Dedifferentiated amniotic fluid mesenchymal stem cell (primary cell): ENCODE measurements at regions not wholly inside any gene's neighbourhood (a gene's known extent, or its start where the extent isn't known, plus 50 kb on each side); places are given as distances from the start of the nearest gene placed in this dataset.

Source experiments
- DNase-seq: peaks from one replicate; pipeline ENCODE4 v3.0.0-alpha.2; 2016; ENCODE audit errors: extremely low spot score

DNA sequence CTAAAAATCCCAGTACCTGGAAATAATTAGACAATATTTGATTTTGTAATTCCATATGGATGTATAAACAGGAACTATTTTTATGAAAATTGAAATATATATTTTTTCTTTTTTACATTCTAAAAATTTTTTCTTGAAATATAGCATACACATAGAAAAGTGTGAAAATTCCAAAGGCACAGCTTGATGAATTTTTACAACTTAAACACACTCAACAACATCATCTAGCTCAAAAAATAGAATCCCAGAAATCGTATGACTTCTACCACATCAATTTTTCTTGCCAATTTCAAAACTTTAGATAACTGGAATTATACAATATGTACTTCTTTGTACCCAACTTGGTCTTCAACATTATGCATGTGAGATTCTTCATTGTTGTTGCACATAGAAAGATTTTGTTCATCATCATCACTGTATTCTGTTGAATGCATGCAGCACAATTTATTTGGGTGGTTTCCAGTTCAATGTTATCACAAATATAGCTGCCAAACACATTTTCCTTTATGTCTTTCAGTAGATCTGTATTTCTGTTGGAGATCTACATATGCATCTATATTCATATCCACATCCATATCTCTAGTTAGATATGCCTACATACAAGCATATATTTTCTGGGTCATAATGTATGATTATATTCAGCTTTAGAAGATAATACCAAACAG, 340.7 kb upstream of the SLIT2 start:
- no peak for DNase-seq

DNA sequence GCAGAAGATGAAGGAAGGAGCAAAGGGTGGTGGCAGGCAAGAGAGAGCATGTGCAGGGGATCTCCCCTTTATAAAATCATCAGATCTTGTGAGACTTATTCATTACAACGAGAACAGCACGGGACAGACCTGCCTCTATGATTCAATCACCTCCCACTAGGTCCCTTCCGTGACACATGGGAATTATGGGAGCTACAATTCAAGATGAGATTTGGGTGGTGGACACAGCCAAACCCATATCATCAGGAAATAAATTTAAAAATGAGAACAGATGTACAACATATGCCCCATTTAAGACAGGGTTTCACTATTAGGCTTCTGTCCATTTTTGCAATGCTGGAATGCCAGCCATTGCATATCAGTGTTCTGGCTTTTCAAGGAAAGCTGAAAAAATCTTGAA, 346.7 kb upstream of the SLIT2 start:
- no peak for DNase-seq

DNA sequence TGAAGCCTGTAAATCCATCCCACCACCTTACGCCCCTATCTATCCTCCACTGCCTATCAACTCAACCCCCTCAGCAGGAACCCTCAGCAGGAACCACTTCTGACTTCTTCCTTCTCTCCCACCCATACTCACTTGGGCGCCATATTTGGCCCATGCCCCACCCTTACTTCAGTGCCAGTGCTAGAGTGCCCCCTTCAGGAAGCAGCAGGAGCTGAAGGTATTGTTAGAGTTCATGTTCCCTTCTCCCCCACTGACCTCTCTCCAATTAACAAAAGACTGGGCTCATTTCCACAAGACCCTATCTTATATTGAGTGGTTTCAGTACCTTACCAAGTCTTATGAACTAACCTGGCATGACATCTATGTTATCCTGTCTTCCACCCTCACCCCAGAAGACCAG, 363.1 kb upstream of the SLIT2 start:
- no peak for DNase-seq

DNA sequence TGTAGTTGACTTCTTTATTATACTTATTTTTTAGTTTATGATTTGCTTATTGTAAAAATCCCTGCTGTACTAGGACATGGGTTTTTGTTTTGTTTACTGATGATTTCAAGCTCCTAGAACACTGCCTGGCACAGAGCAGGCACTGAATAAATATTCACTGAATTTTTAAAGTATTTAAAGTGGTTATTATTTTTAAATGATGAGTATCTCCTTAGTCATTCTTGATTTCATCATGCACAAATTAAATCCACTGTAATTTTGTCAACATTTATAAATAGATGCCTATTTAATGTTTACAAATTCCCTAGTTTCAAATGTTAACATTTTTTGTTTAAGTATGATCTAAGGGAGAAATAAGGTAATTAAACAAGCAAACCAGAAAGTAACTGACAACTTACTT, 367.9 kb upstream of the SLIT2 start:
- DNase-seq = no peak

DNA sequence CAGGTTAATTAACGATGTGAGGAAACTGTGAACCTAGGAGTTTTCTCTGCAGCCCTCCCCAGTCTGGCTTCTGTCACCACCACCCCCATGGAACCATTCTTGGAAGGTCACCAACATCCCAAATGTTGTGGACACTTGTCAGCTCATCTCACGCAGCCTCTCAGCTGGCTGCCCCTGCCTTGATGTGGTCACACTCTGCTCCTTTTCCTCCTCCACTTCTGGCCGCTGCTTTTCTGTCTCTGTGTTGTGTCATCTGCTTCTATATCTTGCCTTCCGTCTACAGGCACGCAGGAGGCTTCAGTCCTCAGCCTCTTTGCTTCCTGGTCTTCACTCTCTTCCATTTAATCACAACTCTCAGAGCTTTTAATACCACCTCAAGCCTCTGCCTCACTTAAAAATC, 371.5 kb upstream of the SLIT2 start:
- DNase-seq = no peak

DNA sequence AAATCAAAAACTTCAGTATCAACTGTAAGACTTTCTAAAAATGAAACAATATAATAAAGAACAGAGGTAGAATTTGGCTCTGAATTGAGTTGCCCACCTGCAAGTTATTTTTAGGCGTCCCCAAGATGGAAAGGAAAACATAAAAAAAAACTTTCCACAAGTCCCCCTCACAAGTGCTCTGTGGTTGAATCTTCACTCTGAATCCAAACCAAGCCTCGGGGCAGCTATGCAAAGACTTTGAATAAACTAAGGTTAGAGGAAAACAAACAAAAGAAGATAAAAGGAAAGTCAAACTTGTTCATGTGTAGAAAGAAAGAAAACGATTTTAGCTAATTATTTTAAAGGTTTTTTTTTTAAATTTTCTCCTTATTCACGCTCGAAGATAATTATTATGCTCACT, 372.4 kb upstream of the SLIT2 start:
- no peak for DNase-seq

DNA sequence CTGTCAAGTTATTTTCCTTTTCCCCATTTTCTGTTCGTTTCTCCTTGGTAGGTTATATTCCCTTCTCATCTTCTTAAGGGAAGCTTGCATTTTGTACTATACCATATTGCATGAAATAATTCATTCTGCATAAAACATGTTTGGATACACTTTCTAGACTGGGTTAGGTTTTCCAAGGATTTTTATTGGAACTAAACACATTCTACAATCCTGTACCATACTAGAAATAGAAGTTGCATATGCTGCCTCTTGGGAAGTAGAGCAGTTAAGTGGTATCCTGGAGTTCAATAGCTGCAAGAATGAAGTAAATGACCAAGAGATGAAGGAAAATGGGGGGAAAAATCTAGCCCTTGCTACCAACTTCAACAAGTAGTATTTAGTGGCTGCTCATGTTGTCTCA, 393.7 kb upstream of the SLIT2 start:
- DNase-seq = no peak

DNA sequence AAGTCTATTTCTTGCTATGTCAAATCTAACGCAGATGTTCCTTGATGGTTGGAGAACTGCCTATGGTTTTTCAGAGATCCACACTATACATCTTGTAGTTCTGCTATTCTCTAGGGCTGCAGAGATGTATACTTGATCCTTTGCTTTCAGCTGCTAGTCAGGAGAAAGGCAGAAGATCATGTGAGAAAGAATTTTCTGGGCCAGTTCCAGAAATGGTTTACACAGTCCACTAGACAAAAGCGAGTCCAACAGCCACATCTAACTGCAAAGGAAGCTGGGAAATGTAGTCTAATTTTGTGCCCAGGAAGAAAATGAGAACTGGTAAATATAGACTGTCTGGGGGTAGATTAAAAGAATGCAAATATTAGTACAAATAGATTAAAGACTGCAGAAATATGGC, 394.3 kb upstream of the SLIT2 start:
- DNase-seq = no peak

DNA sequence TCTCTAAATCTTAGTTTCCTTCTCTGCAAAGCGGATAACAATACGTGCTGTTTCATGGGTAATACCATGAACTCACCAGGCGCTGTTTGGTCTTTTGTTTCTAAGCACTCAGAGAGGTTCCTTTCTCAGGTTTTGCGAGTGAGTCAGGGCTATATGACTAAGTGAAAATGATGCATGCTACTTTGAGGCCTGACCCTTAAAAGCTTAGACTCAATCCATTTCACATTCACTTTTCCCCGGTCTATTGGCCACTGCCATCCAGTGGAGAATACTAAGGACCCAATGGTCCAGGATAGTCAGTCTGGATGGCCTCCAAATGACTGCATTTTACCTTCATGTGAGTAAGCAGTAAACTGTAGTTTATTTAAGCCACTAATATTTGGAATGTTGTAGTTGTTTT, 400.8 kb upstream of the SLIT2 start:
- DNase-seq = peak; percentile 40

DNA sequence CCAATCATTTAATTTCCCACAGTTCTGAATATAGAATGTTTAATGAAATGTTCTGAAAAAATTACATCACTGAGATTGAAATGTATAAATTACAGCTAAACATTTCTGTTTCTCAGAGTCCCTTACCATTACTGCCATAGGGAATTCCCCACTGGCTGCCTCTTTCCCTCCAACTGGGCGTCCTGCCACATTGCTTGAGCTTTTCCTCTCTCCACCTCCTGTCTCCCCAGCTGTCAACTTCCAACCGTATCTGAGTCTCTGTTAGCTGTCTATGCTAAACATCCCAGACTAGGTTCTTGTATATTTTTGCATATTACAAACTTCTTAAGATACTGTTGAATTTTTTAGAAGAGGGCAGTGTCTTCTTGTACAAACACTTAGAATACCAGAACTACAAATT, 407.3 kb upstream of the SLIT2 start:
- DNase-seq = no peak

DNA sequence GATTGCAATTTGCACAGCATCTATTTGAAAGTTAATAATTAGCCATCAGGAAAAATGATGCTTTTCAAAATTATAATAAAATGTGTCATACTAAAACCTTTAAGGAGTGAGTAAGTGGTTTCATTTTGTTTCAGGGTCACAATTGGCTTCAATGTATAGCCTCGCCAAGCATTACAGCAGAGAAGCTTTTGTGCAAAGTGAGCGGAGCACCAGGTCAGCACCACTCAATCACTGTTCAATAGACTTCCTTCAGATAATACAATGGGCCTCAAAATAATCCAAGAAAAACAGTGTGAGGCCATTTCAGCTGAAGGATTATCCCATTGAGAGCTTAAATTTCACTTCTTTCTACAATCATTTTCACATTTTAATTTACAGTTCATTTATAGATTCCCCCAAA, 409.2 kb upstream of the SLIT2 start:
- no peak for DNase-seq

DNA sequence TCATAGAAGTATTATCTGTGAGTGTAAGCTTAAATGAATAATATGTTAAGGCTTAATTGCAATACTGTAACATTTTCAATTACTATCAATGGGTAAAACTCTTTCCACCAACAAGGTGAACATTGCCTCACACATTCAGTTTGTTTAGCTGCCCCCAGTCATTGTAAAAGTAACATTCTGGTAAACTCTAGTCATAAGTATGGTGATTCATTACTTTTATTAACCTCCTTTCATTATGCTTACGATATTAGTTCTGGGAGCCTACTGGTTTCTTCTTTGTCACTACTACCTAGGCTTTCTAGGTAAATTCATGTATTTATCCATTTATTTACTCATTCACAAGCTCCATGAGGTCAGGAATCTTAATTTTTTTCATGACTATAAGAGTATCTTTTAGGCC, 412.8 kb upstream of the SLIT2 start:
- DNase-seq = no peak

DNA sequence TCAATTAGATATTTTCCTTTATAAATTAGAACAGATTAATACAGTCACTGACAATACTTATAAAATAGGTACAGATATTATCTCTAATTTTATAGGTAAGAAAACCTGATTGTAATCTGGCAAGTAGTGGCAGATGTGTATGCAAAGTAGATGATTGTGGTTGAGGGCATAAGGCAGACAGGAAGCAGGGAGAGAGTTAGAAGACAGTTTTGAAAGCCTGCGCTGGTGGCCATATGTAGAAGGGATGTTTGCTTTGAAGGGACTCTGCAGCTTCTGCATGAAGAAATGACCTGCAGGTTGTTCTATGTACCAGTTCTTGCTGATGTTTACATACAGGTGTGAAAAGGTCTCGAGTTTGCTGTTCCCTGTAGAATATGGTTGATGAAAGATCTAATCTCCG, 416.3 kb upstream of the SLIT2 start:
- DNase-seq = no peak

DNA sequence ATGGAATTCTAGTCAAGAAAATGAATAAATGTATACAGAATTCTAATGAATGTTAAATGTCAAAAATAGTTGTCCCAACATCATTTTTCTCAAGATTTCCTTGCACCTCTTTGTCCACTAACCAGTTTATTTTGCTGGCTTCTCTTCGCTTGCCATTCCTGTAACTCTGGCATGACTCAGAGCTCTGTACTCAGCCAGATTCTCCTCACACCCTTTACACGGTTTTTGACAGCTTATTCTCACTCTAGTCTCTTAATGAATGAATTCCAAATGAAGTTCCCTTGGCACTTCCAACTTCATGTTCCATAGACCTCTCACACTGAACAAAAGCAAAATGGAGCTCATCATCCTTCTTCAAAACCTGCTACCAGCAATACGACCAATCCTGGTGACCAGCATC, 419.3 kb upstream of the SLIT2 start:
- DNase-seq = no peak

DNA sequence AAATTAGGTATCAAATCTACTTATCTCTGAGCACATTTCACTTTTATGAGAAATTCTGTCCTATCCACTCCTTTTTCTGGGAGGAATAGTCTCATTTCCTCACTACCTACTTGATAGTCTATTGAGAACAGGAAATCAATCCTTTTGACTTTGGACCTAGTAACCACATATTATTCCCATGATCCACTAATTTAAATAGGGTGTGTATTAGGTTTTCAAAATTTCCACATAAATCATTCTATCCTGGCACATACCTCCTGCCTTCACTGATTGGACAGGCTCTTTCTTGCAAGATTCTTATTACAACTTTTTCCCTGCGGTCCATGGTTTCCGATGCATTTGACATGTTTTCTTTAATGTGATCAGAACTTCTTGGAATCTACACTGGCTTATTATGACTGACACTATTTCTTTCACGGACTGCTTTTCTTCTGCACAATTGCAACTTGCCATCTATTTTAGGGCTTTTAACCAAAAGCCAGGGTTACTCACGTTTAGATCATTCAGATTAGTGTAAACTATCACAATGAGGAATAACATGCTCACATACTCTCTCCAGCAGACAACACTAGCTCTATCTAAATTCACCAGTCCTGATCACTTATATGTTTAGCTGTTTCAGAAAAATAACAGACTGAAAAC, 419.9 kb upstream of the SLIT2 start:
- DNase-seq = no peak

DNA sequence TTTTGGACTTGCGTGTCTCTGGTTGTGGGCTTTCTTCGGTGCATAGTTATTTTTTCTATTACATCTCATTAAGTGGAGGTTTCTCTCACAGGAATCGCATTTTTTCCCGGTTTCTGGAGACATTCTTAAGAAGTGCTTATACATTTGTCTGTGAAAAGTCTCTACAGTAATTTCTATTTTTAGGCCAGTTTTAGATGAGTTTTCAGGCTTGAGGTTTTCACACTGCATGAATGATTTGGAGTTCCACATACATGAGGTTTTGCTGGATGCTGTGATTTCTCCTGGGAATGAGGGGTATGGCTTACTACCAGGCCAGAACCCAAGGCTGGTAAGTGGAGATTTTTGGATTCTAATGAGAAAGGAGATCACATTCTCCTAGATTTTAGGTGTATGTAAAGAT, 422.6 kb upstream of the SLIT2 start:
- no peak for DNase-seq

DNA sequence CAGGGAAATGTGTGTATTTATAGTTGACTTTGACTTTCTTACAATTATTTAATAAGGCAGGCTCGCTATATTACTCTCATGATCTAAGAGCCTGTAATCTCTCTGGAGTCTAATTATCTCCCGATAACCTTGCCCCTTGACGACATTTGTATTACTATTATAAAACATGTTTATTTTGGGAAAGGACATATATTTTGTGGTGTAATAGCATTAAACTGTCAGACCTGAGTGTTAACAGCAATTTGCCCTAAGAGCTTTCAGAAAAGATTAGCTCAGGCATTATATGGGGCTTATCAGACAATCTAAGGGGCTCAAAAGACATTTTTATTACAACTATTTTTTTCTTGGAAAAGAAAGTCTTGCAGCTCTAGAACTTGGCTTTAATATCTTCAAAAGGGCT, 427.9 kb upstream of the SLIT2 start:
- DNase-seq = no peak

DNA sequence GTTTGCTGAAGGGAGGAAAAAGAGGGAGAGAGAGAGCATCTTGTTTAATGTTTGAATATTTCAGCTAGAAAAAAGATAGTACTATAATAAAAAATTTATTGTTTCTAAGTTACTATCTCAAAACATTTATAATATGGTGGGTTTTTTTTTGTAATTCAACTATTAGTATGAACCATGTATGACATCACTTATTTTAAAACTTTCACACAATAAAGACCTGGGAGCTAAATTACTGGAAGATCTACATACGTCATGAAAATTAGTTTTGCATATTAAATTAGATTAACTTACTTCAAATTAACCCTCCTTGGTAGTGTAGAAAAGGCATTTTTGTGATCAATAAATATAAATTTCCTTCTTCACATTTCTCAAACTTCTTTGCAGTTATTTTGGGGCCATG, 432.0 kb upstream of the SLIT2 start:
- no peak for DNase-seq

DNA sequence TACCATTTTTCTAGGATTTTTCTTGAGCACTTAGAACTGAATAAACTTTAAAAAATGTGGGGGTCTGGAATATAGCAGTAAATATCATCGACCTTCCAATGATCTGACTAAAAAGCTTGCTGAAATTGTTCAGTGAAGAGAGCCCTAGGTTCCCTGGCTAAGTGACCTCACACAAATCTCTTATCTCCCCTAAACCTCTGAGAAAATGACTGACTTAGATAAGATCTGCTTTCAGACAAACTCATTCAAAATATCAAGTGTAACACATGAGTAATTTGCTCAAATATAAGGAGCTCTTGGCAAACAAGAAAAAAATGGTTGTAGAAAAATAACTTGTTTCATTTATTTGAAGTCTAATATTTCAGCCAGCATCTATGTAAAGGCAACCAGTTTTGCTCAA, 441.7 kb upstream of the SLIT2 start:
- no peak for DNase-seq

DNA sequence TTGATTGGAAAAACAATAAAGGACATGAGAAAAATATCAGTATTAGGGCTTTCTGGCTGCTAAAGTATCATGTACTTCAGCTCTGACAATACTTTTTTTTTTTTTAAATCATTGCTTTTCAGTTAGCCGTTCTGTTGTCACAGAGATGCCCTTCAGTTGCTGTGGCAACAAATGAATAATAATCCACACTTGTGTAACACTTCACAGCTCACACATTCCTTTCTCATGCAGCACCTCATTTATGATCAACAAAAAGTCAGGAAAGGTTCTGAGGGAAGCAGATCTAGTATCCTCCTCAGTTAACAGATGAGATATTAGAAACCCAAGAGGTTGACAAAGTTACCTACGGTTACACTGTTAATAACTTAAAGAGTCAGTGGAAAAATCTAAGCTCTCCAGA, 444.2 kb upstream of the SLIT2 start:
- no peak for DNase-seq

DNA sequence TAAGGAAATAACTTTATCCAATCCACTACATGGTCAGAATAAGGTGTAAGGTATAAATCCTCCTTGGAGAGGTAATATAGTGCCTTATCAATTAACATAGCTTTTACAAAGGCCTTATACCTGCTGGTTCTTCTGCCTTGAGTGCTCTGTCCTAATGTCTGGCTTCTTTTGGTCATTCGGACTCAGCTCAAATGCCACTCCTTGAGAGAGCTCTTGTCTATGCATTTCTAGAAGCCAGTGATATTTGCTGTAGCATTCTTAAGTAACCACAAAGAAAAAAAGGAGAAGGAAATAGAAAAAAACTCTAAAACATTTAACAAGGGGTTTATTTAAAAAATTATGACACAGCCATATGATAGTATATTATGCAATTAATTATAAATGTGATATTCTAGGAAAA, 444.8 kb upstream of the SLIT2 start:
- DNase-seq = no peak

DNA sequence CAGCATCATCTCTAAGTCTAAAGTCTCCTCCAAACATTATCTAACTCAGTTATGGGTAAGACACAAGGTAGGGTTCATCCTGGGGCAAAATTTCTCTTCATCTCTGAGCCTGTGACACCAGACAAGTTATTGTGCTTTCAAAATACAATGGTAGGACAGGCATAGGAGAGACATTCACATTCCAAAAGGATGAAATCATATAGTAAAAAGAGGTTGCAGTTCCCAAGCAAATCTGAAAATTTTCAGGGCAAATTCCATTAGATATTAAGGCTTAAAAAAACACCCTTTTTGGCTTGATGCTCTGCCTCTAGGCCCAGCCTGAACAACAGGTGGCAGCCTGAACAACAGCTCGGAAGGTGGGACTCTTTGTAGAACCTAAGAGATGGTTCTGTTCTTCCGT, 448.3 kb upstream of the SLIT2 start:
- DNase-seq = no peak

DNA sequence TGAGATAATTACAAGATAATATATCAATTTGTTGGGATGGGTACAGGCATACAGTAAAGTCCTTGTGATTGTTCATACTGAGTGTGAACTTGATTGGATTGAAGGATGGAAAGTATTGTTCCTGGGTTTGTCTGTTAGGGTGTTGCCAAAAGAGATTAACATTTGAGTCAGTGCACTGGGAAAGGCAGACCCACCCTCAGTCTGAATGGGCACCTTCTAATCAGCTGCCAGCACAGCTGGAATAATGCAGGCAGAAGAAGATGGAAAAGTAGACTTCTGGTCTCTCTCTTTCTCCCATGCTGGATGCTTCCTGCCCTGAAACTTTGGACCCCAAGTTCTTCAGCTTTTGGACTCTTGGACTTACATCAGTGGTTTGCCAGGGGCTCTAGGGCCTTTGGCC, 457.9 kb upstream of the SLIT2 start:
- DNase-seq = no peak

DNA sequence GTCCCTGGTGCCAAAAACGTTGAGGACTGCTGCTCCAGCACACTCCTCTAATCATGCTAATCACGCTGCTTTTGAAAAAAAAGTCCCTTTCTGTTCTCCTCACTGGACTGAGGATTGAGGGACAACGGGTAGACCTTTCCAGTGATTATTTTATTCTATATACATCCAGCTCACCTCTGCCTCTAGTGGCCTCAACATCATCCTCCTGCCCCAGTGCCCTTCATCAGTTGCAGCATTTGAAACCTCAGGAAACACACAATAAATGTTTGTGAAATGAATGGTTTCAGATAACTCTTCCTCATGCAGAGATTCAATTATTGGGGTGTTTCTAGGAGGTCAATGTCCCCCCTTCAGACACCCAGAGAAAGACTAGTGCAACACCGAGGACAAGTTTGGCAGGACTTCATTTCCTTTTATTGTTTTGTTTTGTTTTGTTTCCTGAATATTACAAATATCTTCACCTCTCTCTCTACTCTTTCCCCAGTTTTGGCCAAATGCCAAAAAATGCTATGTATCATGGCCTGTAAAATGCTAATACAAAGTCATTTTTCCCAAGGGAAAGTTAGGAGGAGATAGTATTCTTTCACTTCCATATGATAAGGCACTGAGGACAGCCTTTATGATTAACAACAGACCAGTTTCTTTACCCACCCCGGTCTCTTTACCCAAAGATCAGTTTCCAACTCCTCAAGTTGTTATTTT, 460.1 kb upstream of the SLIT2 start:
- DNase-seq = no peak
